ENCODE measurements at regions not wholly inside any gene's neighbourhood (a gene's known extent, or its start where the extent isn't known, plus 50 kb on each side); places are given as distances from the start of the nearest gene placed in this dataset.

- 10% methylated on average over 5 of the region's 5 CpGs for WGBS (ENCODE audit: low lambda C conversion rate)
- H3K9me2 ChIP-seq = no peaks in the 10 kb centered on the region
- ChIA-PET POLR2A (no interaction called here), CTCF (interaction anchor here (1.2 to 1.3 kb wide), 3 partner anchors 23 to 631 kb away, joined by 3 read pairs; no protein-coding TSS in a partner anchor)
- H3K27me3 ChIP-seq (ENCODE audit: insufficient read depth) = no peaks in the 10 kb centered on the region
- H3K9me3 ChIP-seq = no peaks in the 10 kb centered on the region
- H2AFZ ChIP-seq (ENCODE audit: low read depth) = no peak overlapping the region
- no peak overlapping the region for H3K9ac ChIP-seq
- H3K4me2 ChIP-seq = no peak overlapping the region
- H3K79me2 ChIP-seq (ENCODE audit: insufficient read depth) = no peaks in the 10 kb centered on the region
- no peak overlapping the region for H3K4me3 ChIP-seq (ENCODE audit: low read depth in 2 of 2, low read length in 1 of 2)
- no peaks in the 10 kb centered on the region for H3K36me3 ChIP-seq (replicated peaks in 1 of 2; ENCODE audit: control insufficient read depth in 1 of 2, insufficient read depth in 2 of 2, low read length in 1 of 2)
- TF ChIP-seq EP300 (IDR thresholded peaks at IDR 0.05; ENCODE audit: borderline replicate concordance in 1 of 2, low read depth in 1 of 2, low read length in 1 of 2) = peak in 1 of 2 experiments; percentile 25; a peak in 1 of 4 replicates
- TF ChIP-seq FOXJ3 (CRISPR knock-in tag; IDR thresholded peaks at IDR 0.05) = peak; percentile 34; the same call in 1 of the 2 replicates
- TF ChIP-seq POLR2AphosphoS5 (IDR thresholded peaks at IDR 0.05; ENCODE audit: low read depth, low read length) = no peak
- TF ChIP-seq RAD21 (IDR thresholded peaks at IDR 0.05; ENCODE audit: low read length) = no peak
- peak; percentile 48 for TF ChIP-seq GATA2 (CRISPR knock-in tag; IDR thresholded peaks at IDR 0.05)
- no peak for TF ChIP-seq RXRA (IDR thresholded peaks at IDR 0.05; ENCODE audit: borderline replicate concordance, low read depth)
- no peak for TF ChIP-seq EZH2phosphoT487 (IDR thresholded peaks at IDR 0.05; ENCODE audit: borderline replicate concordance, low read depth)
- TF ChIP-seq, protein P1, sequence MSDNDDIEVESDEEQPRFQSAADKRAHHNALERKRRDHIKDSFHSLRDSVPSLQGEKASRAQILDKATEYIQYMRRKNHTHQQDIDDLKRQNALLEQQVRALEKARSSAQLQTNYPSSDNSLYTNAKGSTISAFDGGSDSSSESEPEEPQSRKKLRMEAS (IDR thresholded peaks at IDR 0.05; ENCODE audit: low read depth) = no peak
- TF ChIP-seq MXI1 (IDR thresholded peaks at IDR 0.05; ENCODE audit: low read depth, low read length) = peak; percentile 61; the same call in 1 of the 2 replicates
- TF ChIP-seq CHD2 (IDR thresholded peaks at IDR 0.05; ENCODE audit: low read length, partially characterized antibody) = peak; percentile 20
- H3K4me1 ChIP-seq (ENCODE audit: control insufficient read depth in 1 of 2, insufficient read depth in 2 of 2, low read depth in 1 of 2, low read length in 1 of 2) = peaks cover 0 to 9% of the 10 kb centered on the region in 2 experiments; a peak in 2 of 4 replicates
- no peaks in the 10 kb centered on the region for H3F3A ChIP-seq (replicated peaks; ENCODE audit: insufficient read depth)
- peak; percentile 76 for DNase-seq
- no peaks in the 10 kb centered on the region for H4K20me1 ChIP-seq (ENCODE audit: insufficient read depth)
- H3K27ac ChIP-seq (ENCODE audit: low read depth in 2 of 2, low read length in 1 of 2) = peak overlapping the region in 1 of 2 experiments; percentile 76; a peak in 1 of 4 replicates
Measured at GRCh38 chr15:93488296-93488713, 399.3 kb upstream of the RGMA start.

GRCh38 chr15:93486407-93487117, 397.6 kb upstream of the RGMA start:
- Histone ChIP-seq H3K9ac (no peak overlapping the region), H3K27me3 (ENCODE audit: insufficient read depth) (no peaks in the 10 kb centered on the region), H4K20me1 (ENCODE audit: insufficient read depth) (no peaks in the 10 kb centered on the region), H2AFZ (ENCODE audit: low read depth) (no peak overlapping the region), H3K4me2 (no peak overlapping the region), H3K9me3 (no peaks in the 10 kb centered on the region), H3K4me1 (ENCODE audit: control insufficient read depth in 1 of 2, insufficient read depth in 2 of 2, low read depth in 1 of 2, low read length in 1 of 2) (peaks cover 0 to 9% of the 10 kb centered on the region in 2 experiments; a peak in 2 of 4 replicates), H3K36me3 (replicated peaks in 1 of 2; ENCODE audit: control insufficient read depth in 1 of 2, insufficient read depth in 2 of 2, low read length in 1 of 2) (no peaks in the 10 kb centered on the region), H3K27ac (ENCODE audit: low read depth in 2 of 2, low read length in 1 of 2) (no peak overlapping the region), H3K79me2 (ENCODE audit: insufficient read depth) (no peaks in the 10 kb centered on the region), H3F3A (replicated peaks; ENCODE audit: insufficient read depth) (no peaks in the 10 kb centered on the region), H3K9me2 (no peaks in the 10 kb centered on the region), H3K4me3 (ENCODE audit: low read depth in 2 of 2, low read length in 1 of 2) (no peak overlapping the region)
- ChIA-PET CTCF (interaction anchor here (0.6 kb wide), 1 partner anchor 52 kb away, joined by 3 read pairs; no protein-coding TSS in a partner anchor), POLR2A (no interaction called here)
- no peak for DNase-seq
- WGBS (ENCODE audit: low lambda C conversion rate) = 28% methylated on average over 13 of the region's 13 CpGs
- TF ChIP-seq, protein P2, sequence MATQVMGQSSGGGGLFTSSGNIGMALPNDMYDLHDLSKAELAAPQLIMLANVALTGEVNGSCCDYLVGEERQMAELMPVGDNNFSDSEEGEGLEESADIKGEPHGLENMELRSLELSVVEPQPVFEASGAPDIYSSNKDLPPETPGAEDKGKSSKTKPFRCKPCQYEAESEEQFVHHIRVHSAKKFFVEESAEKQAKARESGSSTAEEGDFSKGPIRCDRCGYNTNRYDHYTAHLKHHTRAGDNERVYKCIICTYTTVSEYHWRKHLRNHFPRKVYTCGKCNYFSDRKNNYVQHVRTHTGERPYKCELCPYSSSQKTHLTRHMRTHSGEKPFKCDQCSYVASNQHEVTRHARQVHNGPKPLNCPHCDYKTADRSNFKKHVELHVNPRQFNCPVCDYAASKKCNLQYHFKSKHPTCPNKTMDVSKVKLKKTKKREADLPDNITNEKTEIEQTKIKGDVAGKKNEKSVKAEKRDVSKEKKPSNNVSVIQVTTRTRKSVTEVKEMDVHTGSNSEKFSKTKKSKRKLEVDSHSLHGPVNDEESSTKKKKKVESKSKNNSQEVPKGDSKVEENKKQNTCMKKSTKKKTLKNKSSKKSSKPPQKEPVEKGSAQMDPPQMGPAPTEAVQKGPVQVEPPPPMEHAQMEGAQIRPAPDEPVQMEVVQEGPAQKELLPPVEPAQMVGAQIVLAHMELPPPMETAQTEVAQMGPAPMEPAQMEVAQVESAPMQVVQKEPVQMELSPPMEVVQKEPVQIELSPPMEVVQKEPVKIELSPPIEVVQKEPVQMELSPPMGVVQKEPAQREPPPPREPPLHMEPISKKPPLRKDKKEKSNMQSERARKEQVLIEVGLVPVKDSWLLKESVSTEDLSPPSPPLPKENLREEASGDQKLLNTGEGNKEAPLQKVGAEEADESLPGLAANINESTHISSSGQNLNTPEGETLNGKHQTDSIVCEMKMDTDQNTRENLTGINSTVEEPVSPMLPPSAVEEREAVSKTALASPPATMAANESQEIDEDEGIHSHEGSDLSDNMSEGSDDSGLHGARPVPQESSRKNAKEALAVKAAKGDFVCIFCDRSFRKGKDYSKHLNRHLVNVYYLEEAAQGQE (IDR thresholded peaks at IDR 0.05; ENCODE audit: low read depth, low read length) = no peak
- TF ChIP-seq TAF1 (IDR thresholded peaks at IDR 0.05; ENCODE audit: borderline replicate concordance, low read depth, low read length) (no peak), FOXJ3 (CRISPR knock-in tag; IDR thresholded peaks at IDR 0.05) (no peak), SMC3 (IDR thresholded peaks at IDR 0.05; ENCODE audit: low read depth, low read length) (no peak), SIN3A (IDR thresholded peaks at IDR 0.05; ENCODE audit: borderline replicate concordance, low read depth, low read length) (no peak)

Measured in SK-N-SH (cell line).